NCI-H524 (cell line): ENCODE measurements at regions not wholly inside any gene's neighbourhood (a gene's known extent, or its start where the extent isn't known, plus 50 kb on each side); places are given as distances from the start of the nearest gene placed in this dataset.
"Not testable (repeated sequence)": the region's sequence is repeated elsewhere in the genome, so short reads cannot be mapped to it uniquely, and the experiment has no call there.

ENCODE experiments used
- DNase-seq, 2 experiments: peaks; one replicate each; lab custom pipeline; 2025; lab: John Stamatoyannopoulos, UW

DNA sequence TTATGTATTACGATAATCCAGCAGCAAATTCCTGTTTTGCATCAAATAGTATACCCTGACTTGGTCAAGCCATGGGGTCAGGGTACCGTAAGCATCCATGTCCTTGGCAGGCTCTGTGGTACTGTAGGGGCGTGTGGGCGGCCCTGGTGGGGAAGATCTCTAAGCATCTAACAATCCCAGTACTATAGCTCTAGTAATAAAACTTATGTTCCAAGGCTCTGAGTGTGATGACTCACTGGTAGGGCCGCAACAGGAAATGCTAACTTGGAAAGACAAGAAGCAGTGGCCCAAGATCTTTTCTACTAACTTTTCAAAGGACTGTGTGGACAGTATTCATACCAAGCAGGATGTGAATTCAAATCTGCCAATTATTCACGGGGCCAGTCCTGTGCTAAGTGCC, 63.8 kb downstream of the CLEC18A start:
- not testable (repeated sequence) for DNase-seq

DNA sequence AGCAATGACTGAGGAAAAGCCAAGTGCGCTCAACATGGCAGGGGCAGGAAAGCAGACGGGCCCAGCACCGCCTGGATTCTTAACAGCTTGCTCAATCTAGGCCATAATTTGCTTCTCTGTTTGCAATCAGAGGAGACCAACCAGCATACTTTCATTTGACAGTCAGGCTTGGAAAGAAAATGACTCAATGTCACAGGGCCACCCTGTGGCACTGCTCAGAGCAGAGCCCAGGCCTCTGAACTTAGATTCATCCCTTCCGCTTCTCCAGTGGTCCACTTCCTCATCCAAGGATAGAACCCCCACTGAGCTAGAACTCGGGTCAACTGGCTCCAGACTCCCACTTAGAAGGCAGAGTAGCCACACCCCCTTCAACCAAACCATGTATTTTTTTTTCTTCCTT, 65.6 kb downstream of the CLEC18A start:
- not testable (repeated sequence) for DNase-seq

DNA sequence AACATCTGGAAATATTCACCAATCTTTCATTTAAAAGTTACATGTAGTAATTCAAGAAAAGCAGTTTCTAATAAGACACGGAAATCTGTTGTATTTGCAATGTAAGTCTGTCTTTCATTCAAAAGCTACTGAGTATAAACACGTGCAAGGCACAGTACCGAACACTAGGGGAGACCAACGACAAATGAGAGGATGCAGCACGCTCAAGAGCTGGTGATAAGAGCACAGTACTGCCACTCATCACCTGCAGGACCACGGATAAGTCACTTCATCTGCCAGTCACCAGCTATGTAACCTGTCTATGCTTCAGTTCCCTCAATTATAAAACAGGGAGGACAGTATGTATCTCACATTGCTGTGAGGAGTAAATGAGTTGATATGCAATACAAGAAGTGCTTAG, 67.1 kb downstream of the CLEC18A start:
- peak in 1 of 2 experiments; percentile 55 for DNase-seq

DNA sequence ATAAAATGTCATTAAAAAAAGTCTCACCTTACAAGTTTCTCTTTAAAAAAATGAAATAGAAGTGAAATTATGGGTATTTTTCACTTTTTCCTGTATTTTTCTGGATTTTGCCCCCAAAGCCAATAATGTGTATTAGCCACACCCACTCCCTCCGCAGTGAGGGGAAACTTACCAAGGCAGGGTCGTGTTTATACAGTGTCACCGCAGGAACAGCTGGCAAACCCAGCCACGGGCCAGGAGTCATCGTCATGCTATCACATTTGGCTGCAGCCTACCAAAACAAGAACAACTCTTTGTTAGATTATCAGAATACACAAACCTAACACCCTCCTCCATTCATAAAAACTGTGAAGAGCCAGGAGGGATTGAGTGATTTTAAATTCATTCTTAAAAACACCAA, 72.1 kb downstream of the CLEC18A start:
- not testable (repeated sequence) for DNase-seq

DNA sequence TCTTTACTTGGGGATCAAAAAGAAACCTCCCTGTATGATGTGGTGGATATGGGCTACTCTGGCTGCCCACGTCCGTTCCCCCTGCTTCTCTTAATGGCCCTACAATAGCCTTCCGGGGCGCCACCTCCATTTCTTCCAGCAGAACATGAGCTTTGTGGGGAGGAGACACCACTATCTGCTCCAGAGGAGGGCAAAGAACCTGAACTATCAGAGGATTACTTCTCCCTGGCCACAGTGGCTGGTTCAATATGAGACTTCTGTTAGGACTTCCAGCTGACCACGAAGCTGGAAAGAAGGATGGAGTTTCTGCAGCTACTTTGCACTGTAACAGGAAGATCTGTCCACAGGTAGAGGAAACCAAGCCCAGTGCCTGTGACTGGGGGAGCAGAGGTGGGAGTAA, 72.8 kb downstream of the CLEC18A start:
- not testable (repeated sequence) for DNase-seq

DNA sequence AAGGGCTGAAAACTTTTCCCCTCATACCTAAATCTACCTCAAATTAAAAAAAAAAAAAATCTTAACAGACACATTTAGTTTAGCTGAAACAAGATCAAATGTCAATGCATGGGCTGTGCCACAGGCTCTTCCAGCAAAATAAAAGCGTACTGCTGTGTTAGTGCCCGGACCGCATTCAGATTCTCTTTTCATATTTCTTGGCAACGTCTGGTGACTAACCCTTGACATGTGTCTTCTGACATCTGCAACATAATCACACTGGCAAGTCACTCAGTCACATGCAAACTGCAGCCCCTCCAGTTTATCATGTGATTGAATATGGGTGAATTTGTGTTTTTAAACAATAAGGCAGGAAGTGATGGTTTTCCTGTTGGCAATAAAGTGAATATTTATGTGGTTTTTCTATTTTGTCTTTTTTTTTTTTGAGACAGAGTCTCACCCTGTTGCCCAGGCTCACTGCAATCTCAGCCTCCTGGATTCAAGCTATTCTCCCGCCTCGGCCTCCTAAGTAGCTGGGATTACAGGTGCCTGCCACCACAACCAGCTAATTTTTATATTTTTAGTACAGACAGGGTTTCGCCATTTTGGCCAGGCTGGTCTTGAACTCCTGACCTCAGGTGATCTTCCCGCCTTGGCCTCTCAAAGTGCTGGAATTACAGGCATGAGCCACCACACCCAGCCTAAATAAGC, 75.2 kb downstream of the CLEC18A start:
- DNase-seq, result not testable (repeated sequence)

DNA sequence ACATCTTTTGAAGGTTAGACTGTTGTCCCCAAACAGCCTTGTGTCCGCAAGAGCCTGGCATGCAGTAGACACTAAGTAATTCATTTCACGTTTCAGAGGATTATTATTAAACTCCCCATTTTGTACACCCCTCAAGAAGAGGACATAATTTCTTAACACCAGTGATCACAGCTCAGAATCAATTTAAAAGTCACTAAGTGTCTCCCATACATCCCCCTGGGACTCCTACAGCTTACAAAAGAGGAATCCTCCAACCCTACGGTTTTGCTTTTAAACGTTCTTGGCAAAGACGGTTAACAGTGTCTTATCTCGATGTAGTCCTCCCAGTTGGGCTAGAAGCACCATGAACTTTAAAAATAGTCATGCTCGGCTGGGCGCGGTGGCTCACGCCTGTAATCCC, 81.2 kb upstream of the PDPR start:
- DNase-seq, result not testable (repeated sequence)

DNA sequence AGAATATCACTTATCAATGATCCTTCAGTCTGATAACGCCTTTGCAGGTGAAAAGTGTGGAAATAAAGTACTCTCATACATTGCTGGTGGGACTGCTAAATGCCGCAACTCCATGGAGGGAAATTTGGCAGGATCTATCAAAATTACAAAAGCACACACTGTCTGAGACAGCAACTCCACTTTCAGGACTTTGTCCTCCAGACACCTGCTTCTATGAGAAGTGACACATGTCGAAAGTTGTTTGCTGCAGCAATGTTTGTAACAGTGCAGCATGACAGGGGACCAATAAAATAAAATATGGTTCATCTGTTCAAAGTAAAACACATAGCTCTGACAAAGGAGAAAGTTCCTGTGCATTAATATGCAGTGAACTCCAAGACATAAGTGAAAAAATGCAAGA, 76.2 kb upstream of the PDPR start:
- DNase-seq, result not testable (repeated sequence)

DNA sequence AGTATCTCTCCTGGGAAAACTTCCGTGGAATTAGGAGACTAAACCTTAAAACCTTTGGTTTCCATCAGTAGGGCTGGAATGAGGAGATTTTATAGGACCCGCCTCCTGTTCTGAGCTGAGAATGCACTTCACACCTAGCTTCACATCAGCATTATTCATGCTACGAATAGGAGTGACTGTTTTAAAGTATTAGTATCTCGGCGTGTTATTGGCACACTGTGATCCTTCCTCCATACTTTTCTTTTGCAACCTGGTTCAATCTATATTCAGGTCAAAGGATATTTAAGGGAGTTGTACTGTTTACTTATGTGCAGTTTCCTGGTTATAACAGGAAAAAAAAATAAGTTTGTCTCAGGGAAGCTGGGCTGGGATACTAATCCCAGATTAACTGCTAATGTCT, 73.6 kb upstream of the PDPR start:
- not testable (repeated sequence) for DNase-seq

DNA sequence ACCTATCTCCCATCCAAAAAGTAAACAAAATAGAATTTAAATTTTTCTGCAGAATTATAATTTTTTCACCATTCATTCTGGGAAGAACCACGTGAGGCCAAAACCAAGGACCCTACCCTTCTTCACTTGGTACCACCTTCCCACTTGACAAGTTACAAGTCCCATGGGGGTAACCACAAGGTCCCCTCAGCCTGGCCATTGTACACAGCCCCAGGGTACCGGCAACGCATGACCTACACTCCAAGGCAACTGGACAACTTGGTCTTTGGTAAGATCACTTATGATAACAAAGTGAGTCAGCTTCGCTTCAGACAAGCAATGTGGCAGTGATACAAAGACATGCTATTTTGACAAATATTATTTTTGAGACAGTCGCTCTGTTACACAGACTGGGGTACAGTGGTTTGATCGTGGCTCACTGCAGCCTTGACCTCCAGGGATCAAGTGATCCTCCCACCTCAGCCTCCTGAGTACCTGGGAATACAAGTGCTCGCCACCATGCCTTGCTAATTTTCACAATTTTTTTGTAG, 70.5 kb upstream of the PDPR start:
- not testable (repeated sequence) for DNase-seq

DNA sequence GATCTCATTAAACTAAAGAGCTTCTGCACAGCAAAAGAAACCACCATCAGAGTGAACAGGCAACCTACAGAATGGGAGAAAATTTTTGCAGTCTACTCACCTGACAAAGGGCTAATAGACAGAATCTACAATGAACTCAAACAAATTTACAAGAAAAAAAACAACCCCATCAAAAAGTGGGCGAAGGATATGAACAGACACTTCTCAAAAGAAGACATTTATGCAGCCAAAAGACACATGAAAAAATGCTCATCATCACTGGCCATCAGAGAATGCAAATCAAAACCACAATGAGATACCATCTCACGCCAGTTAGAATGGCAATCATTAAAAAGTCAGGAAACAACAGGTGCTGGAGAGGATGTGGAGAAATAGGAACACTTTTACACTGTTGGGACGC, 67.6 kb upstream of the PDPR start:
- DNase-seq, result not testable (repeated sequence)

DNA sequence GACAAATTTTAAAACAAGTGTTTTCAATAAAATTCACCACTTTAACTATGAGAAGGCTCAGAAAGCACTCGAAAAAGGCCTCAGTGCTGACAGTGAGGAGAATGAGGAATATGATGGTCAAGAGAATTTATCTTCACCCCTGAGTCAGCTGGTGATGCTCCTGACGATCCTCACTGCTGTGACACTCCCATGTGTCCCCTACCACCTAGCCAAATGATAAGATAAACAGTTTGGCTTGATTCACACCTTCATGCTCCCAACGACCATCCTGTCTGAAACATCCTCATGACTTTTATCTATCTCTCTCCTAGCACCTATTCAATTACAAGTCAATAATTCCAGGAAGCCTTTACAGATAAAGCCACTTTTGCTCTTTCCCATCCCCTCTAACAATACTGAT, 66.0 kb upstream of the PDPR start:
- not testable (repeated sequence) for DNase-seq

DNA sequence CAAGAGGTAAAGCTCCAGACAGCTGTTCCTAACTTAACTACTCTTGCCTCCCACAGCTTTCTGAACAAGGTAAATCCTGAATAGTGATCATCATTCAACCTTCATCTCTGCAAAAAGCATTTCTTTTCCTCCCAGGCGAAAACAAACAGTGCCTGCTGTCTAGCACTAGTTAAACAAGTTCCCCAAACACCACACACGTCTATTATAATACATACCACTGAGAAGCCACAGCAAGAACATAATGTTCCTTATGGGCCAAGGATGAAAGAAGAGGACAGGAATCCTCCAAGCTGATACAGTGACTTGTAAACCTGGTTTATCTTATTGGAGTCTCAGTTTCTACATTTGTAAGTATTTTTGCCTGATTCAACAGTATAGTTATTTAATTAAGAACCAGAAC, 56.1 kb upstream of the PDPR start:
- not testable (repeated sequence) for DNase-seq

DNA sequence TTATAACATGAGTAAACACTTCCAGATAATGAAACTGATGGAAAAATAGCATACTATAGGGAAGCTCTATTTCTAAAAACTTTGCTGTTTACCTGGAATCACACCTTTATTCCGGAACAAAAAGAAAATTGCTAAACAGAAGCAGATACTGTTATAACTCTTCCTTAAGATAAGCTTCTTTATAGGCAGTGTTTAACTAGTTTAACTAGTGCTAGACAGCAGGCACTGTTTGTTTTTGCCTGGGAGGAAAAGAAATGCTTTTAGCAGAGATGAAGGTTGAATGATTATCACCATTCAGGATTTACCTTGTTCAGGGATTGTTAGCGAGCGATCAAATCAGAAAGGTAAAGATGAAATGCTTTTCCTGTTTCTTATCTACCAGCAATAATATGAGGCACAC, 54.7 kb upstream of the PDPR start:
- DNase-seq, result not testable (repeated sequence)

DNA sequence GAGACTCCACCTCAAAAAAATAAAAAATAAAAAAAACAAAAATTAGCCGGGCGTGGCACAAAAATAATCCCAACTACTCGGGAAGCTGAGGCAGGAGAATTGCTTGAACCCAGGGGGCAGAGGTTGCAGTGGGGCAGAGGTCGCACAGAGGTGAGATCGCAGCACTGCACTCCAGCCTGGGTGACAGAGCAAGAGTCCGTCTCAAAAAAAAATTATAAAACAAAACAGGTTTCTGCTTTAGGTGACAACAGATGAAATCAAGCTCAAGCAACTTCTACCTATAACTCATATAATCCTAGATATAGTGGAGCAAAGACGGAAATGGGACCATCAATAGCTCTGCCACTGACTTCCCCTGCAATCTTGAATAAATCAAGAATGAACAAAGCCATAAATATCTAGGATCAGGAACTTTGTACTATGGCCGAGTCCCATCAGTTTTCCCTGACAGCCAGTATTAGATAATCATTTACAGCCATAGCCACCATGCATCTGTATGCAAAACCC, 53.6 kb upstream of the PDPR start:
- not testable (repeated sequence) for DNase-seq

DNA sequence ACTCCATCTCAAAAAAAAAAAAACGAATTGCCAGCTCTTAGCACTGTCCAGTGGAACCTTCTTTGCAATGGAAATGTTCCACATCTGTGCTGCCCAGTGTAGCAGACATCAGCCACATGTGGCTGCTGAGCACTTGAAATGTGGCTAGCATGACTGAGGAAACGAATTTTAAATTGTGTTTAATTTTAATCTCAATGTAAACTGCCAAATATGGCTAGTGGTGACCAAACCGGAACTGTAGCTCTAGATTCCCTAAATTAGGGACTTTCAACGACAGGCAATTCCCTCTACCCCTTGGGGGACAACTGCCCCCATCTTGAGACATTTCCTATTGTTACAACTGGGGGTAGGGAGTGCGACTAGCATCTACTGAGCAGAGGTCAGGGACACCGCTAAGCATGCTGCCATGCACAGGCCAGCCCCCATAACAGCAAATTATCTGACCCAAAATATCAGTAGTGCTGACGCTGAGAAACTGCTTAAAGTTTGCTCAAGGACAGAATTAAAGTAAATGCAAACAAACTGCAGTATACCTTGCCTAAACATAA, 52.4 kb upstream of the PDPR start:
- DNase-seq, result not testable (repeated sequence)

DNA sequence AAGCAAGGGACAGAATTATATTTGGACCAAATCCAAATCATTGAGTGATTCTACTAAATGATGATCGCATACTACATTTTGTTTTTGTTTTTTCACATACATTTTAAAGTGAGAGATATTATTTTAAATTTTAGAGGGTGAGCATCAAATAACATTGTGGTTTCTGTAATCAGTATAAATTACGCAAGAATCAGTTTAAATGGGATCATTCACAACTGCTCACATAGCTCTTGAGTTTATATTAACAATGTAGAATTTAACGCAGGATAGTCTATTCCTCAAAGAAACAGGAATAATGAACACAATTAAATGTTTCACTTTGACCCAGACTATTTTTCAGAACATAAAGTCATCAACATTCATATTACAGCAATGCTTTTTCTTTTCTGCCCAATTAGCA, 51.2 kb upstream of the PDPR start:
- not testable (repeated sequence) for DNase-seq
